Trophoblast cell (in vitro differentiated cells and primary cell): ENCODE measurements at regions not wholly inside any gene's neighbourhood (a gene's known extent, or its start where the extent isn't known, plus 50 kb on each side); places are given as distances from the start of the nearest gene placed in this dataset.

Experiments used
- DNase-seq, 2 donors: peaks; one replicate each; pipeline ENCODE4 v3.0.0-alpha.2; 2016
- H2AFZ ChIP-seq: 2 replicates; pipeline ENCODE4 v1.6.1; 2013; ENCODE audit warnings: low read length, moderate library complexity, mild to moderate bottlenecking; ENCODE audit not compliant: insufficient read depth, poor library complexity
- H2AK5ac ChIP-seq: 2 replicates; pipeline ENCODE4 v1.6.1; 2013; ENCODE audit warnings: mild to moderate bottlenecking, low read length
- H2BK120ac ChIP-seq: 2 replicates; pipeline ENCODE4 v1.6.1; 2013; ENCODE audit warnings: low read length, mild to moderate bottlenecking, moderate library complexity; ENCODE audit not compliant: insufficient read depth, poor library complexity
- H2BK12ac ChIP-seq: 2 replicates; pipeline ENCODE4 v1.6.1; 2013; ENCODE audit warnings: mild to moderate bottlenecking, low read length, moderate library complexity
- H2BK5ac ChIP-seq: 2 replicates; pipeline ENCODE4 v1.6.1; 2013; ENCODE audit warnings: low read length, low read depth, moderate library complexity, mild to moderate bottlenecking; ENCODE audit not compliant: poor library complexity
- H3K14ac ChIP-seq: 2 replicates; pipeline ENCODE4 v1.6.1; 2013; ENCODE audit warnings: mild to moderate bottlenecking, low read length
- H3K18ac ChIP-seq: 2 replicates; pipeline ENCODE4 v1.6.1; 2013; ENCODE audit warnings: mild to moderate bottlenecking, low read length
- H3K23ac ChIP-seq: 2 replicates; pipeline ENCODE4 v1.6.1; 2013; ENCODE audit warnings: low read length
- H3K27ac ChIP-seq: 2 replicates; pipeline ENCODE4 v1.5.1; 2013; ENCODE audit warnings: low read depth, mild to moderate bottlenecking, inconsistent platforms, low read length, moderate library complexity
- H3K27me3 ChIP-seq: 2 replicates; pipeline ENCODE4 v1.6.1; 2013; ENCODE audit warnings: inconsistent platforms, mild to moderate bottlenecking, low read length, moderate library complexity; ENCODE audit not compliant: insufficient read depth
- H3K36me3 ChIP-seq, 2 experiments: 1 replicate in 1 of 2; 2 replicates in 1 of 2; pipeline ENCODE4 v1.6.1; 2013; ENCODE audit warnings: low read length in 2 of 2, mild to moderate bottlenecking in 2 of 2, moderate library complexity in 1 of 2; ENCODE audit not compliant: insufficient read depth in 2 of 2, control insufficient read depth in 1 of 2
- H3K4ac ChIP-seq: 2 replicates; pipeline ENCODE4 v1.6.1; 2013; ENCODE audit warnings: low read depth, mild to moderate bottlenecking, low read length, moderate library complexity
- H3K4me1 ChIP-seq, 2 experiments: 1 replicate in 1 of 2; 2 replicates in 1 of 2; pipeline ENCODE4 v1.6.1; 2013; ENCODE audit warnings: low read length in 2 of 2, mild to moderate bottlenecking in 2 of 2, moderate library complexity in 1 of 2; ENCODE audit not compliant: insufficient read depth in 2 of 2, control insufficient read depth in 1 of 2
- H3K4me2 ChIP-seq: 2 replicates; pipeline ENCODE4 v1.6.1; 2013; ENCODE audit warnings: inconsistent platforms, mild to moderate bottlenecking, low read length, moderate library complexity
- H3K4me3 ChIP-seq: 2 replicates; pipeline ENCODE4 v1.5.1; 2013; ENCODE audit warnings: mild to moderate bottlenecking, low read depth, low read length, inconsistent platforms
- H3K79me1 ChIP-seq: one replicate; pipeline ENCODE4 v1.6.1; 2013; ENCODE audit warnings: low read length
- H3K79me2 ChIP-seq: 2 replicates; pipeline ENCODE4 v1.6.1; 2013; ENCODE audit warnings: low read length, mild to moderate bottlenecking; ENCODE audit not compliant: control insufficient read depth, insufficient read depth, poor library complexity
- H3K9ac ChIP-seq: 2 replicates; pipeline ENCODE4 v1.6.1; 2013; ENCODE audit warnings: mild to moderate bottlenecking, low read length
- H3K9me3 ChIP-seq: 2 replicates; pipeline ENCODE4 v1.6.1; 2013; ENCODE audit warnings: low read depth, mild to moderate bottlenecking, control low read depth, inconsistent platforms, low read length; ENCODE audit not compliant: insufficient read depth
- H4K12ac ChIP-seq: 2 replicates; pipeline ENCODE4 v1.6.1; 2013; ENCODE audit warnings: low read depth, mild to moderate bottlenecking, low read length, moderate library complexity
- H4K8ac ChIP-seq: 2 replicates; pipeline ENCODE4 v1.6.1; 2013; ENCODE audit warnings: low read depth, mild to moderate bottlenecking, low read length, moderate library complexity
- H4K91ac ChIP-seq: one replicate; pipeline ENCODE4 v1.6.1; 2013; ENCODE audit warnings: low read depth, mild to moderate bottlenecking, low read length, moderate library complexity
- WGBS: extraction: QIAGEN DNeasy Blood & Tissue Kit; methylation state at CpG from one replicate; pipeline ENCODE4 v1.1.7; 2013; ENCODE audit warnings: missing lambda C conversion rate; ENCODE audit not compliant: insufficient read length, insufficient coverage; ENCODE audit errors: extremely low coverage; 5-methylcytosine and 5-hydroxymethylcytosine counted together

GRCh38 chr20:11652128-11652527 lies 265.6 kb upstream of the BTBD3 start:
- Histone ChIP-seq H3K4me3 (no peak overlapping the region), H3K9me3 (no peaks in the 10 kb centered on the region), H4K8ac (no peak overlapping the region), H2AK5ac (no peak overlapping the region), H3K18ac (no peak overlapping the region), H4K91ac (no peak overlapping the region), H3K14ac (no peak overlapping the region), H2AFZ (no peak overlapping the region), H3K79me1 (no peaks in the 10 kb centered on the region), H3K4me2 (no peak overlapping the region), H4K12ac (no peak overlapping the region), H3K4ac (no peak overlapping the region), H3K79me2 (no peaks in the 10 kb centered on the region), H3K4me1 (no peaks in the 10 kb centered on the region), H2BK5ac (no peak overlapping the region), H2BK120ac (no peak overlapping the region), H3K23ac (no peak overlapping the region), H3K27me3 (no peaks in the 10 kb centered on the region), H3K36me3 (no peaks in the 10 kb centered on the region), H3K27ac (no peak overlapping the region), H2BK12ac (no peak overlapping the region), H3K9ac (no peak overlapping the region)
- no CpG with 5 or more reads among the region's 3 CpGs for WGBS
- no peak for DNase-seq

- H3K18ac ChIP-seq: no peak overlapping the region
- no peak overlapping the region for H3K27ac ChIP-seq
- H3K36me3 ChIP-seq: no peaks in the 10 kb centered on the region
- no peak overlapping the region for H4K12ac ChIP-seq
- H3K9me3 ChIP-seq: no peaks in the 10 kb centered on the region
- no peak overlapping the region for H3K14ac ChIP-seq
- H3K4ac ChIP-seq: no peak overlapping the region
- H3K27me3 ChIP-seq: no peaks in the 10 kb centered on the region
- no peak for DNase-seq
- H2BK12ac ChIP-seq: no peak overlapping the region
- H2AFZ ChIP-seq: no peak overlapping the region
- no peaks in the 10 kb centered on the region for H3K79me1 ChIP-seq
- H3K23ac ChIP-seq: no peak overlapping the region
- WGBS: no CpG with 5 or more reads among the region's 1 CpG
- H2AK5ac ChIP-seq: no peak overlapping the region
- H2BK120ac ChIP-seq: no peak overlapping the region
- no peak overlapping the region for H3K4me3 ChIP-seq
- H3K79me2 ChIP-seq: no peaks in the 10 kb centered on the region
- no peak overlapping the region for H3K9ac ChIP-seq
- H2BK5ac ChIP-seq: no peak overlapping the region
- H4K8ac ChIP-seq: no peak overlapping the region
- H3K4me1 ChIP-seq: no peaks in the 10 kb centered on the region
- no peak overlapping the region for H4K91ac ChIP-seq
- no peak overlapping the region for H3K4me2 ChIP-seq
Measured at GRCh38 chr20:11654766-11655165, 262.9 kb upstream of the BTBD3 start.

DNA sequence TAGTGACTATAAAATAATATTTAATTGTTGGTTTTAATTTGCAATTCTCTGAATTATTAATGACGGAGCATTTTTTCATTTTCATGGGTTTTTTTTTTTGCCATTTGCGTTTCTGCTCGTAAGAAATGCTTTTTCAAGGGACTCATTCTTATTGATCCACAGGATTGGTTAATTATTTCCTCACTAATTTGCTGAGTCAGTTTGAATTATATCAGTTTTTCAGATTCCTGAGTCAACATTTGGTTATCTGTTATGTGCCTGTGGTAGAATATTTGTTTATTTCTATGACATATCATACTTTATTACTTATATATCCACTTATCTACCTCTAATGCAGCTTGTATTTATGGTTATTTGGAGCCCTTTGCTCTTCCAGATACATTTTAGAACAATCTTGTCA lies 257.0 kb upstream of the BTBD3 start:
- Histone ChIP-seq H4K91ac (no peak overlapping the region), H3K14ac (no peak overlapping the region), H3K79me2 (no peaks in the 10 kb centered on the region), H2BK120ac (no peak overlapping the region), H3K23ac (no peak overlapping the region), H3K18ac (no peak overlapping the region), H3K9me3 (no peaks in the 10 kb centered on the region), H3K4me1 (no peaks in the 10 kb centered on the region), H3K9ac (no peak overlapping the region), H3K4ac (no peak overlapping the region), H4K8ac (no peak overlapping the region), H4K12ac (no peak overlapping the region), H3K27ac (no peak overlapping the region), H3K79me1 (no peaks in the 10 kb centered on the region), H2AFZ (no peak overlapping the region), H2BK12ac (no peak overlapping the region), H3K4me3 (no peak overlapping the region), H3K27me3 (no peaks in the 10 kb centered on the region), H2AK5ac (no peak overlapping the region), H3K4me2 (no peak overlapping the region), H2BK5ac (no peak overlapping the region), H3K36me3 (no peaks in the 10 kb centered on the region)
- WGBS: no CpG with 5 or more reads among the region's 3 CpGs
- DNase-seq: no peak

DNA sequence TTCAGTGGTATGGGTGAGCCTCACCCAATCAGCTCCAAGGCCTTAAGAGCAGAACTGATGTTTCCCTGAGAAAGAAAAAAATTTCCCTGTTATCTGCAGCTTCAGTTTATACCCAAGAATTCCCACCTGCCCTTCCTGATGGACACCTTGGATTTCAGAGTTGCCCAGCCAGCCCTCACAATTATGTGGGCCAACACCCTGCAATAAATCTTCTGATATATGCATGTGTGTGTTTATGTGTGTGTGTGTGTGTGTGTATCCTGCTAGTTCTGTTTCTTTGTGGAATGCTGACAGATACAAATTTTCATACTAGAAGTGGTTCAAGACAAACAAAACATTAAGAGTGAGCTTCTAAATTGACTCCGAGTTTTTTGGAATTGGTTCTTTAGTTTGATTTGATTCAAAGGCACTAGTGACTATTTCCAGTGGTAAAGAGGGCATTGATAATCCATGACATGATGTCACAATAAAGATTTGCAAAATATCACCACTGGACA lies 246.6 kb upstream of the BTBD3 start:
- no peak overlapping the region for H2BK120ac ChIP-seq
- no peak overlapping the region for H3K4me2 ChIP-seq
- no peak overlapping the region for H2BK12ac ChIP-seq
- no peak overlapping the region for H3K27ac ChIP-seq
- H3K36me3 ChIP-seq: no peaks in the 10 kb centered on the region
- H2AK5ac ChIP-seq: no peak overlapping the region
- H4K8ac ChIP-seq: no peak overlapping the region
- DNase-seq: no peak
- H3K79me1 ChIP-seq: no peaks in the 10 kb centered on the region
- H4K12ac ChIP-seq: no peak overlapping the region
- H3K18ac ChIP-seq: no peak overlapping the region
- H3K27me3 ChIP-seq: no peaks in the 10 kb centered on the region
- no peaks in the 10 kb centered on the region for H3K9me3 ChIP-seq
- H2BK5ac ChIP-seq: no peak overlapping the region
- no peak overlapping the region for H3K14ac ChIP-seq
- H4K91ac ChIP-seq: no peak overlapping the region
- H3K4me1 ChIP-seq: no peaks in the 10 kb centered on the region
- H3K4ac ChIP-seq: no peak overlapping the region
- no peak overlapping the region for H3K9ac ChIP-seq
- H3K4me3 ChIP-seq: no peak overlapping the region
- no peaks in the 10 kb centered on the region for H3K79me2 ChIP-seq
- no peak overlapping the region for H2AFZ ChIP-seq
- H3K23ac ChIP-seq: no peak overlapping the region
- WGBS: no CpG with 5 or more reads among the region's 1 CpG
